ENCODE measurements at regions not wholly inside any gene's neighbourhood (a gene's known extent, or its start where the extent isn't known, plus 50 kb on each side); places are given as distances from the start of the nearest gene placed in this dataset.

- no peak for TF ChIP-seq CTCF (IDR thresholded peaks at IDR 0.05; ENCODE audit: control extremely low read depth in 1 of 3, insufficient read depth in 1 of 3, low read depth in 1 of 3, low read length in 3 of 3)
- no peak for TF ChIP-seq POLR2A (IDR thresholded peaks at IDR 0.05; ENCODE audit: control extremely low read depth in 1 of 2, low read depth in 2 of 2, low read length in 2 of 2)
- no peak for TF ChIP-seq FOSL1 (IDR thresholded peaks at IDR 0.05; ENCODE audit: insufficient read depth, low read depth, low read length)
- TF ChIP-seq POLR2AphosphoS5 (IDR thresholded peaks at IDR 0.05; ENCODE audit: low read depth, low read length) = no peak
- TF ChIP-seq EZH2 (IDR thresholded peaks at IDR 0.05; ENCODE audit: low read depth, low read length, severe bottlenecking) = no peak
- TF ChIP-seq EP300 (IDR thresholded peaks at IDR 0.05; ENCODE audit: borderline replicate concordance in 1 of 2, low read depth in 2 of 2, low read length in 2 of 2) = no peak
- no peak for TF ChIP-seq TEAD4 (IDR thresholded peaks at IDR 0.05; ENCODE audit: low read depth, low read length)
Observed at GRCh38 chr14:106822905-106823304, 1296.5 kb downstream of the TMEM121 start.

Data from H1 (cell line).